Muscle of back (tissue), 3 donors: ENCODE measurements at regions not wholly inside any gene's neighbourhood (a gene's known extent, or its start where the extent isn't known, plus 50 kb on each side); places are given as distances from the start of the nearest gene placed in this dataset.
"Not testable (repeated sequence)": the region's sequence is repeated elsewhere in the genome, so short reads cannot be mapped to it uniquely, and the experiment has no call there.

Experiments
- DNase-seq, 3 donors: peaks; one replicate each; pipeline versions ENCODE4 v3.0.0 to v3.0.0-alpha.2; 2013

DNA sequence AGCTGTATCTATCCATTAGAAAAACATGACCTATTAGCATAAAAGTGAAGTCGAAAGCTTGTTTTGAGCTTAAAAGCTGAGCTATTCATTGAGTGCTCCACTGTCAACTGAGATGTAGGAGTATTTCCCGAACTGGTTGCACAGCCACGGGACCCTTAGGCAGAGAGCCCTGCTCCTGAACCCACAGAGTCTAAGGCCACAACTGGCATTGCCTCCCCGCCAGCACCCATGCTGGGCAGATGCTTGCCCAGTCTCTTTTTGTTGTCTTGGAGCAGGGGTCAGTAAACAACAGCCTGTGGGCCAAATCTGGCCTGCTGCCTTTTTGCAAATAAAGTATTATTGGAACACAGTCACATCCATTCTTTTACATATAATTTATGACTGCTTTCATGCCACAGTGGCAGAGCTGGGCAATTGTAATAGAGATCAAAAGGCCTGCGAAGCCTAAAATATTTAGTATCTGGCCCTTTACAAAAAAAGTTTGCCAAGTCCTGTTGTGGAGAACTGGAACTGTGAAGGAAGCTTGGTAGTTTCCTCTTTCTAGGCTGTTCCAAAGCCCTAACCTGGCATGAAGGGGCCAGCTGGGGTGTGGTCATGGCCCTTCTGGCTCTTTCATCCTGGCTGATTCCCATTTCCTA, 58.4 kb upstream of the WAPL start:
- DNase-seq: no peak

DNA sequence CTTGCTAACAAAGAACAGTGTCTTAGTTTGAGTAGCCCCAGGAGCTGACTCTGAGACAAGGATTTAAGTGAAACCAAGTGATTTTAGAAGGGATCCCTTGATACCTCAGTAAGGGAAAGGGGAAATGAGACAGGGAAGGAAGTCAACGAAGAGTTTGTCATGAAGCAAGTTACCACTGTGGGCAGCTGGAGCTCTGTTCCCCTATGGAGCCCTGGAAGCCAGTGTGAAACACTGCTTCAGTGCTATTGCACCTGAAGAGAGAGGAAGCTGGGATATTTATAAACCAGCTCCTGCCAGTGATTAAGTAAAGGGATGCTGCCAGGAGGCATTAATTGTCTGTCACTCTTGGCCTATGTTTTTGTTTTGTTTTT, 58.9 kb upstream of the WAPL start:
- DNase-seq: peak in 1 of 3 donors; percentile 32

DNA sequence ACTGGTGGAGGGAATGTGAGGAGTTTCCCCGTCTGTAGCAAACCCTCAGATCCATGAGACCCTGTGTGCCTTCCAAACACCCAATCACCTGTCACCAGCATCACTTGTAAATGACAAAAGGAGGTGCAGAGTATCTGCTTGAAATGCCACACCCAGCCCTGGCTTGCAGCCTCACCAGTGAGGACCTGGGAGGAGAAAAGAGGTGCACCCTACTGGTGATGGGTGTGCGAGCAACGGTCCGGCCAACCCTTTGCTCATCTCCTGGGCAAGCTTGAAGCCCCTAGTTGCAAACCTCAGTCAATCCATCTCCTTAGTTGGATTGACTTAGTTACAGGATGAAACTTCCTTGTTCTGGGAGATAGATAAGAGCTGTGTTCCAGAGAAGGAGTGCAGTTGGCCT, 62.4 kb upstream of the WAPL start:
- no peak for DNase-seq

DNA sequence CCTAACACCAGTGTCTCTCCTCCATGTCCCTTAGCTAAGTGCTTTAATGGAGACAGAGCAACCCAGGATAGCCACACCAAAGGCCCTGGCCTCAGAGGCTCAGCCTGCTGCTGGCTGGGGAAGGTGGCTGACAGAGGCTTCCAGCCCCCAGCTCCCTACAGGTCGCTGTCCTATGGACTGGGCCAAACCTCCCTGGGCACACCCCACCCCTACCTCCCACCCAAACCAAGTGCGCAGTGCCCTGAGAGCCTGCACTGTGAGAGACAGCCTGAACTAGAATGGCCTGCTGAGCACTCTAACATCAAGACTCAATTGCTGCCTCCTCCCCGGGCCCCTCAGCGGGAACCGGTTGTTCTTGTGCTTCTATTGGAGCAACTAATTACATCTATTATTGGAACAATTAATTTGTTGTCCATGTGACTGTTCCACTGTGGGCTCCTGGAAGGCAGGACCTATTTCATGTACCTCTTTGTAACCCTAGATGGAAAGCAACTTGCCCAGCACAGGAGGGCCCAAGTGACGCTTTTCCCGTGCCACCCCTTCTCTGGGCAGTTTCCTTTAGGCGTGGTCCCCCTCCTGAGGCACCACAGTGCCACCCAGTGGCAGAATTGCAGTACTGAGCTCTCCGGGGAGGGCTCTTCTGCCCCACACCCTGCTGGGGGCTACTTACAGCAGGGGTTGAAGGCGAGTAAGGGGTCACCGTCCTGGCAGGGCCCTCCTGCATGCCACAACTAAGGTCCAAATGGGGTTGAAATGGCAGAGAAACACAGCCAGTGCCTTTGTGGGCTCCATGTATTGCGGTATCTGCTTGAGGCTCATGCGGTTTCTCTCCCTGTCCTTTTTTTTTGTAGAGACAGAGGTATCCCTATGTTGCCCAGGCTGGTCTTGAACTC, 63.7 kb upstream of the WAPL start:
- DNase-seq: peak; percentile 46 to 76 (median 67)

DNA sequence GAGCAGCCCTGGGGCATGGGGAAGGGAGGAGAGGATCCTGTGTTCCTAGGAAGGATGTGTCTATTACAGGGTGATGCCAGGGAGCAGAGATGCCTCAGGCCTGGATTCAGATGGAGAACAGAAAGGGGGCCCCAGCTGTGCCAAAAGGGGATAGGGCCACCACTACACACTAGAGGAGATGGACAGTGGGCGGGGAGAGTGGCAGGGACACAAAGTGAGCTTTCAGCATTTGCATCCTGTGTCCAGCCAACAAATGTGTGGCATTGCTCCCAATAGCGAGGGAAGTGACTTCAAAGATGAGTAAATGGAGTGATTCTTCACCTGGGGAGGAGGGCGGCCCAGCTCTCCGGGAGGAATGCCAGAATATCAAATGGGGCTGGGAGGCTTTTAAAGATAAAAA, 64.9 kb upstream of the WAPL start:
- DNase-seq: no peak

DNA sequence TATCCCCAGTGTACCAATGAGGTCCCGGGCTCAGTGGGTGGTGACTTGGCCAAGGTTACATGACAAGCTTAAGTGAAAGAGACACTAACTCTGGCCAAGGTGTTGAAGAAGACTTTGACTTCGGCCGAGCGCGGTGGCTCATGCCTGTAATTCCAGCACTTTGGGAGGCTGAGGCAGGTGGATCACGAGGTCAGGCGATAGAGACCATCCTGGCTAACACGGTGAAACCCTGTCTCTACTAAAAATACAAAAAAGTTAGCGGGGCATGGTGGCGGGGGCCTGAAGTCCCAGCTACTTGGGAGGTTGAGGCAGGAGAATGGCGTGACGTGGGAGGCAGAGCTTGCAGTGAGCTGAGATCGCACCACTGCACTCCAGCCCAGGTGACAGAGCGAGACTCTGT, 65.6 kb upstream of the OPN4 start:
- not testable (repeated sequence) for DNase-seq

DNA sequence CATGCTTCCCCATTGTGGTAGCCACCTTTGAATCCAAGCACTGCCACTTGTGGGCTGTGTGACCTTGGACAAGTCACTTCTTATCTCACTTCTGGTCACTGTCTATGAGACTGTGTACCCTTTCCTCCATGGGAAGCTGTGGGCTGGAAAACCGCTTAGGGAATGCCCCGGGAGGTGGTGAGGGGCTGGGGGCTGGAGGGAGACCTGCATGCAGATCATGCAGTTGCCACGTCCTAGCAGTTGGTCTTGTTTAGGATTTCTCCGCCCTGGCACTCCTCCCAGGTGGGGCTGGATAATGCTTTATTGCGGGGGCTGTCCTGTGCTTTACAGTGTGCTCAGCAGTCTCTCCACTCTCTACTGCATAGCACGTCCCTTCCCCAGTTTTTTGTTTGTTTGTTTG, 62.9 kb upstream of the OPN4 start:
- DNase-seq: no peak

DNA sequence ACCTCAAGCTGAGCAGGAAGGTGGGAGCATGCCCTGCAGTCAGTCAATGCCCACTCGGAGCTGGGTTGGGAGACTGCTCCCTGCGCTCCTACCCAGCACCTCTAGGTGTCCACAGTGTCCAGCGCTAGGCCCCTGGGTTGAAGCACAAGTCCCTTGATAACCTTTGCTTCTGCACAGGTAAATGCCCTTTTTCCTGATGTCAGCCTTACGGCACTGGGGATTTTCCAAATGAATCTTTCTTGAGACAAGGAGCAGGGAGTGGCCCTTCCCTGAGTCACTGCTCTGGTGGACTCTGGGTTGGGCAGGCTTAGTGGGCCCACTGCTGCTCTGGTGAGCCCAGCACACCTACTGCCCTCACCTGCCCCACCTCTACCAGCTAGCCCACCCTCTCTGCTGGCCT, 61.9 kb upstream of the OPN4 start:
- DNase-seq: no peak

DNA sequence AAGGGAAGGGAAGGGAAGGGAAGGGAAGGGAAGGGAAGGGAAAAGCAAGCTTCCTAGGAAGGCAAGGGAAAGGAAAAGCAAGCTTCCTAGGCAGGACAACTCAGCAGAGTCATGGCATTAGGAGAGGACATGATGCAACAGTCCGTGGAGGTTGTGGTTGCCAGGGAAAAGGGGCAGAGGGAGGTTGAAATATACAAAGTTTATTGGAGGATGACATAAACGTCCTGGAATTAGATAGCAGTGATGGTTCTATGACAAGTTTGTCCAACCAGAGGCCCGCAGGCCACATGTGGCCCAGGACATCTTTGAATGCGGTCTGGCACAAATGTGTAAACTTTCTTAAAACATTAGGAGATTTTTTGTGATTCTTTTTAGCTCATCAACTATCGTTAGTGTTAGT, 59.8 kb upstream of the OPN4 start:
- DNase-seq: peak in 1 of 3 donors; percentile 7

DNA sequence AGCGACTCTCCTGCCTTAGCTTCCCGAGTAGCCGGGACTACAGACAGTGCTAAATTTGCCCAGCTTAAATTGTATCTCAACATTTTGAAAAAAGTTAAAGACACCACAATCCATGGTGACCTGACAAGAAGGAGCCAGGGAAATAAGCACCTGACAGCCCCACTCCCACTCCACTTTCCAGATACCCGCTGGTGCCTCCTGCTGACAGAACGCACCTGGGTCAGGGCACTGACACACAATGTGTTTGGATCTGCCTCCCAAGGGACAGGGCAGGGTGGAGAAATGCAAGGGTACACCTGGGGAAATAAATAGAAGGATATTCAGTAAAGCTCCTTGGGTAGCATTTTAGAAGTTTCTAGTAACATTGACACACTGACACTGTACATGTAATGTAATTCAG, 58.9 kb upstream of the OPN4 start:
- DNase-seq: no peak

DNA sequence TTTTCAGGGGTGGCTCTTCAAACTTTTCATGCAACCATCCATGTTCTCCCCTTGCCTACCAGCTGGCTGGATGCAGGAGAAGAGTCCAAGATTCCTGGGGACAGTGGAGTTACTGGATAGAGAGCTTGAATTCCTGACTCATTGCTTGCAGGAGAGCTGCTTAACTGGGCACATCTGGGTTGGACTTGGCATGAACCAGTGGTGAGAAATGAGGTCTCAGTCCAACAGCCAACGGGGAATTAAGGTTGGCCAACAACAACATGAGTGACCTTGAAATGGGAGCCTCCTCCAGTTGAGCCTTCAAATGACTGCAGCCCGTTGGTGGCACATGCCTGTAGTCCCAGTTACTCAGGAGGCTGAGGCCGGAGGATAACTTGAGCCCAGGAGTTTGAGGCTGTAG, 58.1 kb upstream of the OPN4 start:
- DNase-seq: no peak

DNA sequence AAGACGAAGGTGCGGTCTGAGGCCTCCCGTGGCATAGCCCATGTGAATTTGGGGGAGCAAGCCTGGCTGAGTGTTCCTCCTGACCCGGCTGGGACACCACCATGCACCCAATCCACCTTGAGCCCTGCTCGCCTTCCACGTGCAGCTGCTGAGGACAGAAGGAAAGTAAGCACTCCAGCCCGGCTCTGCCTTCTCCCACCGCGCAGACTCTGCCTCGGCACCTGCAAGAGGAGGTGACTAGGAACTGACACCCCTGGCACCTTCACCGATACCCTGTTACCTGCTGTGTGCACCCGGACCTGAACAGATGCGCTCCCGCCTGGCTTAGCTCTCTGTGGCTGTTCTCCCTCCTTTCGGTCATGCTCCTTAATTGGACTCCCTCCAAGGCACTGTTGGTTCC, 57.0 kb upstream of the OPN4 start:
- DNase-seq: no peak

DNA sequence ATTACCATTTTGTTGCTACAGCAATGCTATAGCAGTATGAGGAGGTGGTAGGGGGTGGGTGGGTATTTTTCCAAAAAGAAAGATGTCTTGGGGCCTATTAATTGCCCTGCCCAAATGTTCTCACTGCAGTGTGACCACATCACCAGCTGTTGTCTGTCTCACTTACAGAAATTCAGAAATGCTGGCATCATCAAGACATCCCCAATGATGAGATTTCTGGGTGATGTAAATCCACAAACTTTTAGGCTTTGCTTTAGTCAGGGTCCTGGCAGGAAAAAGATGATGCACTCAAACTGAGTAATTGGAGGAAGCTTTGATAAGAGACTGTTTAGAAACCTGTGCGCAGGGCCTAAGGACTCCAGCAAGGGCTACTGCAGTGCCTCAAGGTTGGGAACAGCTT, 56.2 kb upstream of the OPN4 start:
- DNase-seq: no peak

DNA sequence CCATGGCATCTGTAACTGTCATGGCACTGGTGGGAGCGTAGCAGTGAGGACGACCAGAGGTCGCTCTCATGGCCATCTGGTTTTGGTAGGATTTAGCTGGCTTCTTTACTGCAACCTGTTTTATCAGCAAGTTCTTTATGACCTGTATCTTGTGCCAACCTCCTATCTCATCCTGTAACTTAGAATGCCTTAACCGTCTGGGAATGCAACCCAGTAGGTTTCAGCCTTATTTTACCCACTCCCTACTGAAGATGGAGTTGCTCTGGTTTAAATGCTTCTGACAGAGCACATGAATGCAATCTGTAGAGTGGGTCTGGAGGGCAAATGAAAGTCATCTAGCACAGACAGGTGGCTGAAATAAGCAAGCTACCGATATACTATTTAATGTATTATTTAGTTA, 55.3 kb upstream of the OPN4 start:
- DNase-seq: no peak

DNA sequence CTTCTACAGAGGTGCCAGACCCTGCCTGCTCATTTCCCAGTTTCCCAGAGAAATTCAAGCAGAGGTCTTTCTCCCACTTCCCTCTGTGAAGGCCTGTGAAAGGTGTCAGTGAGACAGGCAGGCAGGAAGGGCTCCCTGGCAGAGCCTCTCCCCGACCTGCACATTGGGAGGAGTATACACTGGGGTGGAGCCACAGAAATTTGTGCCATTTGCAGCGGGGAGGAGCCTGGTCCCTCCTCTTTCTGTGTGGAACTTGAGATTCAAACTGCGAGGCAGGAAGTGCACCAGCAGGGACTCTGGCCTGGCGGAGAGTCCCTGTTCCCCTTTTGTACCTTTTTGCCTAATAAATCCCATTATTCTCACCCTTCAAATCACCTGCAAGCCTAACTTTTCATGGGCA, 54.6 kb upstream of the OPN4 start:
- DNase-seq: no peak

DNA sequence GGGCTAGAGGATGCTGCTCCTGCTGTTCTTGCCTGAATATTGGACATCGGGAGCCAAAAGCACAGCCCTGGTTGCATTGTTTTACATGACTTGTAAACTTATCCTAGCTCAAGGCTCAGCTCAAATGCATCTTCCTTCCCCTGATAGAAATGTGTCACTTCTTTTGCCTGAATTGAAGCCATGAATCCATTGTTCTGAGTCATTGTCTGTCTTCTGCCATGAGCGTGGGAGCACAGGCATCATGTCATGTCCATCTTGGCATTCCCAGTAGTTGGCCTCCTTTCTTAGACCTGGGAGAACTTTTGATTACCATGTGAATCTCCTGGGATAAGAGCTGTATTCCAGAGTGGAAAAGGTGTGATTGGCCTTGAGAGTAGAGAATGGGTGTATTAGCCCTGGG, 54.1 kb upstream of the OPN4 start:
- DNase-seq: no peak

DNA sequence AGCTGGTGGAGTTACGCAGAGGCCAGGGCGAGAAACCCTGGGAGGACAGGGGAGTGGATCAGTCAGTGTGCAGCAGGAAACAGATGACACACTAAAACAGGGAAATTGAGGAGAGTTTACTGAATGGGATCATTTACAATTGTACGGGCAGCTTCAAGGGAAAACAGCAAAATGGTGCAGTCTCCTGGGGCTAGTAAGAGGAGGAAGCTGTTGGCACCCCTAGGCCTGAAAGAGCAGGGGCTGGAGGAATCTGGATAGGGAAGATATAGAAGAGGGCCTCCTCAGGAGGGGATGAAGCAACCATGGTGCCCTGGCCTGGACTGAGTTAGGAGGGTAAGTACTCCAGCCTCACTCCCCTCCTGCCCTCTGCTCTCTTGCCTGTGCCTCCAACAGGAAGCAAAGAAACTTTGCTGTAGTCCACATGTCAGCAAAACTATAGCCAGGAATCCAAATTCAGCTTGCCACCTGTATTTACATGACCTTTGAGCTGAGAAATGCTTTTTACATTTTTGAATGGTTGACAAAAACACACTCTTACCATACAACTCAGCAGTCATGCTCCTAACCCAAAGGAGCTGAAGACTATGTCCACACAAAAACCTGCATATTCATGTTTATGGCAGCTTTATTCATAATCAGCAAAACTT, 52.3 kb upstream of the OPN4 start:
- DNase-seq: no peak

DNA sequence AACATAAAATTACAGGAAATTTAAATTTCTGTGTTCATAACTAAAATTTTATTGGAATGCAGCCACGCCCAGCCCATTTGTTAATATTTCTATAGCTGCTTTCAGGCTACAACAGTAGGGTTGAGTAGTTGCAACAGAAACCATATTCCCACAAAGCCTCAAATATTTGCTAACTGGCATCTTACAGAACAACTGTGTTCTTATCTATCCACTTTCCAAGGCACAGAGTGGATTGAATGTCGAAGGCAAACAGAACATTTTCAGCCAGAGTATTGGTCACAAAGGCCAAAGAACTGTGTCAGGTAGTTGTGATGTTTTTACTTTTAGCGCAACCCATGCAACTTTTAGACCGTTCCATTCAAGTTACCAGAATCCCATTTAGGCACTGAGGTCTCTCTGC, 51.1 kb upstream of the OPN4 start:
- DNase-seq: no peak
